Keratinocyte (primary cell): ENCODE measurements at regions not wholly inside any gene's neighbourhood (a gene's known extent, or its start where the extent isn't known, plus 50 kb on each side); places are given as distances from the start of the nearest gene placed in this dataset.

Experiments
- DNase-seq: peaks from one replicate; pipeline ENCODE4 v3.0.0-alpha.2; 2011; ENCODE audit warnings: low read depth, missing footprints, low spot score
- FAIRE-seq: peaks from 2 replicates; lab custom pipeline; 2011; peaks lifted over from hg19 to GRCh38; lab: Jason Lieb, UNC
- H2AFZ ChIP-seq: 2 replicates; pipeline ENCODE4 v1.6.0; 2012; ENCODE audit warnings: low read length, control low read depth, inconsistent platforms; ENCODE audit not compliant: control insufficient read depth
- H3K27ac ChIP-seq: 2 replicates; pipeline ENCODE4 v1.5.1; 2011; ENCODE audit warnings: low read length; ENCODE audit not compliant: control insufficient read depth, insufficient read depth
- H3K27me3 ChIP-seq: 3 replicates; pipeline ENCODE4 v1.6.0; 2011; ENCODE audit warnings: low read length; ENCODE audit not compliant: control insufficient read depth, insufficient read depth; ENCODE audit errors: extremely low read depth
- H3K36me3 ChIP-seq, 2 experiments: 2 replicates in 1 of 2; 3 replicates in 1 of 2; pipeline ENCODE4 v1.5.1; 2011; ENCODE audit warnings: low read length in 2 of 2, mild to moderate bottlenecking in 1 of 2; ENCODE audit not compliant: control insufficient read depth in 2 of 2, insufficient read depth in 2 of 2; ENCODE audit errors: extremely low read depth in 1 of 2
- H3K4me1 ChIP-seq: 3 replicates; pipeline ENCODE4 v1.5.1; 2011; ENCODE audit warnings: low read length; ENCODE audit not compliant: control insufficient read depth, insufficient read depth; ENCODE audit errors: extremely low read depth
- H3K4me2 ChIP-seq: 3 replicates; pipeline ENCODE4 v1.6.0; 2011; ENCODE audit warnings: low read depth, low read length; ENCODE audit not compliant: control insufficient read depth, insufficient read depth; ENCODE audit errors: extremely low read depth
- H3K4me3 ChIP-seq, 3 experiments: fragments of 200-600 bp in 1 of 3; sonication (generic) in 1 of 3; 2 replicates in 2 of 3; 3 replicates in 1 of 3; pipeline ENCODE4 v1.5.1; 2011 to 2016; ENCODE audit warnings: low read length in 3 of 3, mild to moderate bottlenecking in 3 of 3, control low read depth in 2 of 3, inconsistent platforms in 1 of 3, low read depth in 1 of 3, mixed read lengths in 1 of 3, mixed run types in 1 of 3, moderate library complexity in 1 of 3; ENCODE audit not compliant: control insufficient read depth in 2 of 3, insufficient read depth in 2 of 3; ENCODE audit errors: extremely low read depth in 1 of 3
- H3K79me2 ChIP-seq: 2 replicates; pipeline ENCODE4 v1.6.0; 2012; ENCODE audit warnings: low read length; ENCODE audit not compliant: control insufficient read depth, insufficient read depth
- H3K9ac ChIP-seq: 3 replicates; pipeline ENCODE4 v1.6.0; 2011; ENCODE audit warnings: low read length; ENCODE audit not compliant: control insufficient read depth, insufficient read depth; ENCODE audit errors: extremely low read depth
- H3K9me1 ChIP-seq: 3 replicates; pipeline ENCODE4 v1.6.0; 2011; ENCODE audit warnings: low read length; ENCODE audit not compliant: control insufficient read depth, insufficient read depth; ENCODE audit errors: extremely low read depth
- H3K9me3 ChIP-seq: 2 replicates; pipeline ENCODE4 v1.5.1; 2012; ENCODE audit warnings: low read depth, low read length; ENCODE audit not compliant: control insufficient read depth
- H4K20me1 ChIP-seq: 3 replicates; pipeline ENCODE4 v1.6.0; 2011; ENCODE audit warnings: low read length; ENCODE audit not compliant: control insufficient read depth, insufficient read depth; ENCODE audit errors: extremely low read depth
- EZH2 ChIP-seq: IDR thresholded peaks from one replicate; pipeline ENCODE4 v1.6.1; 2012; ENCODE audit warnings: inconsistent platforms, mild to moderate bottlenecking, low read length, moderate library complexity
- dilution Hi-C: fragments of 300-500 bp; cut with MboI; formaldehyde crosslinking; loops from one replicate; pipeline ENCODE4 v1.7.0; 2020; ENCODE audit warnings: low sequenced_read_pairs; ENCODE audit not compliant: extremely low pct_ligation_motif_present
- TF ChIP-seq, protein P1 (sequence below), 3 experiments: IDR thresholded peaks in 1 of 3; conservative IDR thresholded peaks in 1 of 3; optimal IDR thresholded peaks in 1 of 3; 2 replicates in 2 of 3; 3 replicates in 1 of 3; pipeline versions ENCODE3 to v1.5.1; 2011; ENCODE audit warnings: low read length in 3 of 3, mild to moderate bottlenecking in 3 of 3, moderate library complexity in 2 of 3, control low read depth in 1 of 3, inconsistent platforms in 1 of 3; ENCODE audit not compliant: insufficient read depth in 2 of 3; ENCODE audit errors: extremely low read depth in 1 of 3

DNA sequence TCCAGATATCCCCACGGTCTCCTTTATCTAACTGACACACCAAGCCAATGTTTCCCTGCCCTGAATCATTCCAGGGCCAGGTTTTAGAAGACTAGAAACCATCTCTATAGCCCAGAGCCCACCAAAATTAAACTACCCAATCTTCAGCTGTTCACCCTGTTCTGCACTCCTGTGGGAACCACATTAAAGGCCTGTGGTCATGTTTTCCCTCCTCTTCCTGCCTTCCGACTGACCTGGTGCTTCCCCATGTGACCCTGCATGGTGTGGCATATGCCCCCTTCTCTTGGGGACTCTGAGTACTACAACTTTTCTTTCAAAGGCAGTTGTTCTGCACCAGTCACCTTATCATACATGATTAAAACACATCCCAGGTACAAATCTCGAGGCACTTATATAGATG lies 155.0 kb downstream of the TMEM200A start:
- Histone ChIP-seq H2AFZ (no peak overlapping the region), H3K4me1 (peaks cover 22% of the 10 kb centered on the region), H3K36me3 (no peaks in the 10 kb centered on the region), H3K9me3 (peaks cover 1% of the 10 kb centered on the region), H3K4me2 (no peak overlapping the region), H3K9me1 (no peaks in the 10 kb centered on the region), H3K4me3 (no peak overlapping the region), H3K27ac (no peak overlapping the region), H4K20me1 (no peaks in the 10 kb centered on the region), H3K79me2 (no peaks in the 10 kb centered on the region), H3K27me3 (no peaks in the 10 kb centered on the region), H3K9ac (no peak overlapping the region)
- TF ChIP-seq, protein P1, sequence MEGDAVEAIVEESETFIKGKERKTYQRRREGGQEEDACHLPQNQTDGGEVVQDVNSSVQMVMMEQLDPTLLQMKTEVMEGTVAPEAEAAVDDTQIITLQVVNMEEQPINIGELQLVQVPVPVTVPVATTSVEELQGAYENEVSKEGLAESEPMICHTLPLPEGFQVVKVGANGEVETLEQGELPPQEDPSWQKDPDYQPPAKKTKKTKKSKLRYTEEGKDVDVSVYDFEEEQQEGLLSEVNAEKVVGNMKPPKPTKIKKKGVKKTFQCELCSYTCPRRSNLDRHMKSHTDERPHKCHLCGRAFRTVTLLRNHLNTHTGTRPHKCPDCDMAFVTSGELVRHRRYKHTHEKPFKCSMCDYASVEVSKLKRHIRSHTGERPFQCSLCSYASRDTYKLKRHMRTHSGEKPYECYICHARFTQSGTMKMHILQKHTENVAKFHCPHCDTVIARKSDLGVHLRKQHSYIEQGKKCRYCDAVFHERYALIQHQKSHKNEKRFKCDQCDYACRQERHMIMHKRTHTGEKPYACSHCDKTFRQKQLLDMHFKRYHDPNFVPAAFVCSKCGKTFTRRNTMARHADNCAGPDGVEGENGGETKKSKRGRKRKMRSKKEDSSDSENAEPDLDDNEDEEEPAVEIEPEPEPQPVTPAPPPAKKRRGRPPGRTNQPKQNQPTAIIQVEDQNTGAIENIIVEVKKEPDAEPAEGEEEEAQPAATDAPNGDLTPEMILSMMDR (optimal IDR thresholded peaks at IDR 0.05 in 1 of 3, IDR thresholded peaks at IDR 0.05 in 1 of 3, conservative IDR thresholded peaks at IDR 0.05 in 1 of 3; ENCODE audit: extremely low read depth in 1 of 3, insufficient read depth in 2 of 3, low read length in 3 of 3): no peak
- no peak for TF ChIP-seq EZH2
- DNase-seq: no peak
- dilution Hi-C loops: no loop called here
- FAIRE-seq: no peak

DNA sequence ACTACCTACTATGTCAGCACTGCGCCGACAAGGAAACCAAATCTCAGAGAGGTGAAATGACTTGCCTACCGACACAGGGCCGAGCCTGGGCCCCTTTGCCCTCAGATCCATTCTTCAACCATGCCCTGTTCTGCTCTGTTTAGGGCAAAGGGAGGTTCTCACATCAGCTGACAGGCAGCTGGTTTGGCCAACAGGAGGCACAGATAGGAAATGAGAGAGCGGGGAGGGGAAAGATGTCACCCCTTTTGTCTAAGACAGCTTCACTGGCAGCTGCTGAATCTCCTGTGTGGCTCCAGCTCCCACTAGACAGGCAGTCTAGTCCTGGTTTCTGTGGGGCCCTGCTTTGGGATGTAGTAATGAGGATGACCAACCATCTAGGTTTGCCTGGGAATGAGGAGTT lies 158.7 kb downstream of the TMEM200A start:
- no peak overlapping the region for H2AFZ ChIP-seq
- H4K20me1 ChIP-seq: no peaks in the 10 kb centered on the region
- no peak overlapping the region for H3K9ac ChIP-seq
- DNase-seq: no peak
- no peak overlapping the region for H3K27ac ChIP-seq
- no peak for FAIRE-seq
- no peak overlapping the region for H3K4me2 ChIP-seq
- no peaks in the 10 kb centered on the region for H3K36me3 ChIP-seq
- H3K4me1 ChIP-seq: peaks cover 13% of the 10 kb centered on the region
- peaks cover 1% of the 10 kb centered on the region for H3K9me3 ChIP-seq
- dilution Hi-C loops: no loop called here
- no peak overlapping the region for H3K4me3 ChIP-seq
- H3K27me3 ChIP-seq: no peaks in the 10 kb centered on the region
- TF ChIP-seq EZH2: no peak
- TF ChIP-seq, protein P1 (optimal IDR thresholded peaks at IDR 0.05 in 1 of 3, IDR thresholded peaks at IDR 0.05 in 1 of 3, conservative IDR thresholded peaks at IDR 0.05 in 1 of 3; ENCODE audit: extremely low read depth in 1 of 3, insufficient read depth in 2 of 3, low read length in 3 of 3): no peak
- H3K9me1 ChIP-seq: no peaks in the 10 kb centered on the region
- no peaks in the 10 kb centered on the region for H3K79me2 ChIP-seq
